HG03066 (cell line): ENCODE measurements at regions not wholly inside any gene's neighbourhood (a gene's known extent, or its start where the extent isn't known, plus 50 kb on each side); places are given as distances from the start of the nearest gene placed in this dataset.

ENCODE experiments used
- ATAC-seq: cut with Tn5 transposase; IDR thresholded peaks from one replicate; pipeline ENCODE4 v1.9.1; 2021; ENCODE audit warnings: low read depth; ENCODE audit not compliant: unreplicated experiment

GRCh38 chr9:99282406-99282805 lies 60.3 kb downstream of the SEC61B start:
- ATAC-seq, result no peak

DNA sequence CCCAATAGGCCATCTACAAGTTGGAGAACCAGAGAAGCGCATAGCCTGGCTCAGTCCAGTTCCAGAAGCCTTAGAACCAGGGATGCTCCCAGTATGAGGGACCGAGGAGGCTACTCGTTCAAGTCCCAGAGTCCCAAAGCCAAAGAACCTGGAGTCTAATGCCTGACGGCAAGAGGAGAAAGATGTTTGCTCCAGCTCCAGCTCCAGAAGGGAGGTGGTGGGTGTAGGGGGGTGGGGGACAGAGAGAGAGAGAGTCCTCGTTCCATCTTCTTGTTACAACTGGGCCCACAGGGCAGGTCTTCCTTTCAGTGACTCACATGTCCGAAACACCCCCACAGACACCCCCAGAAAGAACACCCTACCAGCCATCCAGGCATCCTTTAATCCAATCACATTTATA lies 63.9 kb downstream of the SEC61B start:
- no peak for ATAC-seq

GRCh38 chr9:99286536-99286935 lies 64.5 kb downstream of the SEC61B start:
- ATAC-seq, result no peak

GRCh38 chr9:99287641-99288040 lies 65.6 kb downstream of the SEC61B start:
- no peak for ATAC-seq

GRCh38 chr9:99288830-99289229 lies 66.7 kb downstream of the SEC61B start:
- no peak for ATAC-seq

DNA sequence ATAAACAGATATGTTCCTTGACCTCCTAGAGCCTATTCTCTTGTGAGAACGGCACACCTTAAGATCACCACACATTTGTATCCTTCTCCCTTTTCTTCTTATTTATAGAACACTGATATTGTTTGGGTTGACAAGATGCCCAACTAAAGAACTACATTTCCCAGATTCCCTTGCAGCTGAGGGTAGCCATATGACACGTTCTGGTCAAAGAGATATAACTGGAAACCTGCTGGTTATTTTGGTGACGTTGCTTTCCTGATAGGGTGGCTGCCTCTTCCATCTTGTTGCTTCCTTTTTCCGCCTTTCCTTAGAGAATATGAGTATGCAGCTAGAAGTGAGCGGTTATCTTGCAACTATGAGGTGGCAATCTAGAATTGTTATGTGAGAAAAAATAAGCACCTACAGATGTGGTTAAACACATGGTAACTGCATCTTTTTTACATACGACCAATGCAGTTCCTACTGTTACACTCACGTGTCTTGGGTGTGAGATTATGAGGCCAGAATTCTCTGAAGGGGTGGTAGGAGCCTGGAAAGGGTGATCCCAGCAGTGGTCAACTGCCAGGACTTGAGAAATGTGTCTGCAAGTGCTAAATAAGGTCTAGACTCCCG lies 72.9 kb downstream of the SEC61B start:
- no peak for ATAC-seq

DNA sequence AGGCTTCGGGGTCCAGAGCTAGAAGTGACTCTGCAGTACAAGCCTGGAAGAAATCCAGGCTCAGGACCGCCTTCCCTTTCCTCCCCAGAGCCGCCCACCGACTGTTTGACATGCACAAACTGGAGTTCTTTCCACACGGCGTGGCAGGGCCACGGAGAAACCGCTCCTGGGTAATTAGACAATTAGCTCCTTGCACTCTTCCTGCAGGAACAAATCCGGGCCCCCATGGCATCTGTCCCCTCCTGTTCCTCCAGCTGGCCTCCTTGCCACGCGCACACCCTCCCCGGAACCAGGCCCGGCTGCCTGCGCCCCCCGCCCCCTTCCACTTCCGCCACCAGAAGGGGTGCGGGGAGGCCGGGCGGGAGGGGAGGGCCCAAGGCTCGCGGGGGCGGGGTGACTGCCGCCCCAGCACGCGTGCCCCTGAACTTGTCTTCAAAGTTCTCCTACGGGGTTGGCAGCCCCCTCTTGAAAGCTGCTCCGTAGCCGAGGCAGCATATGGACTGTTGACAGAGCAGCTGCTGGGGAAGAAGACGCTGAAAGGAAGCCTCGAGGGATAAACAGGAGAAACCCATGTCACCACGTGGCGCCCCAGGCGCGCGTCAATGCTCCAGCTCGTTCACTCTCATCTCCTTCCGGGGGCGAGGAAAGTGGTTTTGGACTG lies 74.3 kb downstream of the SEC61B start:
- ATAC-seq, result no peak

- ATAC-seq, result no peak
Observed at GRCh38 chr9:99298614-99299013, 76.5 kb downstream of the SEC61B start.

- no peak for ATAC-seq
Observed at GRCh38 chr9:99299211-99300102, 77.4 kb downstream of the SEC61B start.

DNA sequence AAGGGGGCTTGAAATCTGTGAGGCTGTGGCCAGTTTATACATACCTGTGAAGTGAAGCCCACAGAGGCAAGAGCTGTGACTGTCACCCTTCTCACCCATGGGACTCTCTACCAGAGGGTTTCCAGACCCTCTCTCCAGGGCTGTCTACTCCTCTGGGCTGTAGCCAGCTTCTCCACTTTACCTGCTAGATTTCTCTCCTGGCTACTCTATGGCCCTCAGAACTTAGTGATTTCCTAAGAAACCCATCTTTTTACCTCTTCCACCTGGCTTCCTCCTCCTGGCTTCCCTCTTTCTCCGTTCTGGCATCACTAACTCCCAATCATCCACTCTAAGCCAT lies 78.0 kb downstream of the SEC61B start:
- no peak for ATAC-seq

DNA sequence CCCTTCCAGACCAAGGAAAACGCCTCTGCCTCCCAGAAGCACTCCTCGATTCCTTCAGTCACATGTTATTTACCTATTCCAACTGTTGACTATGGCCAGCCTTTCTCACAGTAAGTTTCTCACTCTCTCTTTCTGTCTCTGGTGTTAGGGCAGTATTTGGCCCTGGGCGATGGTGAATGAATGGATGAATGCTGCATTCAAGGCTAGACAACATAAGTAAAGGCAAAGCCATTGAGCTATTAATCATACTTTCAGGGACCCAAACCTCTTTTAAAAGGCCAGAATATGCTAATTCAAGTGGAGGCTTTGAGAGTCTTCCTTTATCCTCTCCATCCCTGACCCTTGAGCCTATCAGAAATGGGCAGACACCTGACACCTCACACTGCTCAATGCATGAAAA lies 78.5 kb downstream of the SEC61B start:
- no peak for ATAC-seq

- no peak for ATAC-seq
Observed at GRCh38 chr9:99303177-99303576, 81.1 kb downstream of the SEC61B start.

- no peak for ATAC-seq
Observed at GRCh38 chr9:99305124-99305523, 83.0 kb downstream of the SEC61B start.

DNA sequence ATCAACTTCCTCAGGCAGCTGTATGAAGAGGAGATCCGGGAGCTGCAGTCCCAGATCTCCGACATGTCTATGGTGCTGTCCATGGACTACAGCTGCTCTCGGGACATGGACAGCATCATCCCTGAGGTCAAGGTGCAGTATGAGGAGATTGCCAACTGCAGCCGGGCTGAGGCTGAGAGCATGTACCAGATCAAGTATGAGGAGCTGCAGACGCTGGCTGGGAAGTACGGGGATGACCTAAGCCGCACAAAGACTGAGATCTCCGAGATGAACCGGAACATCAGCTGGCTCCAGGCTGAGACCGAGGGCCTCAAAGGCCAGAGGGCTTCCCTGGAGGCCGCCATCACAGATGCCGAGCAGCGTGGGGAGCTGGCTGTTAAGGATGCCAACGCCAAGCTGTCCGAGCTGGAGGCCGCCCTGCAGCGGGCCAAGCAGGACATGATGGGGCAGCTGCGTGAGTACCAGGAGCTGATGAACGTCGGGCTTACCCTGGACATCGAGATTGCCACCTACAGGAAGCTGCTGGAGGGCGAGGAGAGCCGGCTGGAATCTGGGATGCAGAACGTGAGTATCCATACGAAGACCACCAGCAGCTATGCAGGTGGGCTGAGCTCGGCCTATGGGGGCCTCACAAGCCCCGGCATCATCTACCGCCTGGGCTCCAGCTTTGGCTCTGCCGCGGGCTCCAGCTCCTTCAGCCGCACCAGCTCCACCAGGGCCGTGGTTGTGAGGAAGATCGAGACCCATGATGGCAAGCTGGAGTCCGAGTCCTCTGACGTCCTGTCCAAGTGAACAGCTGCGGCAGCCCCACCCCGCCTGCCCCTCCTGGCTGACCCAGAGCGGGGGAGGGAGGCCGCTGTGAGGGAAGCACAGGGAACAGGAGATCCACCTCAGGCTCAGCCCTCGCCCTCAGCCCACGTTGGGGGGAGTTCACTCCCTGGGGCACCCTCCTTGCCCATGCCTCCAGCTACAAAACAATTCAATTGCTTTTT lies 84.0 kb downstream of the SEC61B start:
- ATAC-seq, result no peak

DNA sequence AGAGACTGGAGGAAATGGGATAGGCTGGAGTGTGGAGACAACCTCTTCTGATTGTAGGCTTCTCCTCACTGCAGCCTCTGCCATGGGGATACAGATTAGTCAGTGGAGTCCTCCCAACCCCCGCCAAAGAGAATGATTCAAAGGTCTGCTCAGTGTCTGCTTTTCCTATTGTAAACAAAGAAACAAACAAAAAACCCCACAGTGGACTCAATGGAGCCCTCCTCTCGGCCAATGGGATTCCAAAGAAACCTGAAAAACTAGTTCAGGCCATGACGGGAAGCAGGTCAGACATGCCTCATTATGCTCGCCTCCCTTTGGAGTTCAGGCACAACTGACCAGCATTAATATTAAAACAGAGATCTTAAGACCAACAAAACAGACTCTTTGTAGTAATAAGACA lies 85.8 kb downstream of the SEC61B start:
- ATAC-seq, result no peak

- ATAC-seq, result no peak
Observed at GRCh38 chr9:99309141-99309939, 87.3 kb downstream of the SEC61B start.

GRCh38 chr9:99312736-99313135 lies 90.7 kb downstream of the SEC61B start:
- no peak for ATAC-seq

GRCh38 chr9:99319048-99319447 lies 97.0 kb downstream of the SEC61B start:
- ATAC-seq, result no peak

DNA sequence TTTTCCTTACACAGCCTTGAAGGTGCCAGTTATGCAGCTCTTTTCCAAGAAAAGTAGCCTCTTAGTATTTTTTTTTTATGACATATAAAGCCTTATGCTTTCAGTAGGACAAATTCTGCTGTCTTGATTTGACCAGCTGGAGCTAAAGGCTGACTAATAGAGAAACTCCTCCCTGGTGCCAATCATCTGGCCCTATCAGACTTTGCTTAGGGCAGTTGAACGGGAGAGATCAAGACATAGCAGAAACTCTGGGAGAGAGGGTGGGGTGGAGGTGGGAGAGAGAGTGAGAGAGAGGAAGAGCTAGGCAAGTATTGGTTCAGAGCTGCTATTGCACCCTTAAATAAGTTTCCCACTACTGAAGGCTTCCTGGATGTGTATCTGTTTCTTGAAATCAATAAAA lies 100.2 kb downstream of the SEC61B start:
- no peak for ATAC-seq
